ENCODE measurements at regions not wholly inside any gene's neighbourhood (a gene's known extent, or its start where the extent isn't known, plus 50 kb on each side); places are given as distances from the start of the nearest gene placed in this dataset.
"Not testable (repeated sequence)": the region's sequence is repeated elsewhere in the genome, so short reads cannot be mapped to it uniquely, and the experiment has no call there.

DNA sequence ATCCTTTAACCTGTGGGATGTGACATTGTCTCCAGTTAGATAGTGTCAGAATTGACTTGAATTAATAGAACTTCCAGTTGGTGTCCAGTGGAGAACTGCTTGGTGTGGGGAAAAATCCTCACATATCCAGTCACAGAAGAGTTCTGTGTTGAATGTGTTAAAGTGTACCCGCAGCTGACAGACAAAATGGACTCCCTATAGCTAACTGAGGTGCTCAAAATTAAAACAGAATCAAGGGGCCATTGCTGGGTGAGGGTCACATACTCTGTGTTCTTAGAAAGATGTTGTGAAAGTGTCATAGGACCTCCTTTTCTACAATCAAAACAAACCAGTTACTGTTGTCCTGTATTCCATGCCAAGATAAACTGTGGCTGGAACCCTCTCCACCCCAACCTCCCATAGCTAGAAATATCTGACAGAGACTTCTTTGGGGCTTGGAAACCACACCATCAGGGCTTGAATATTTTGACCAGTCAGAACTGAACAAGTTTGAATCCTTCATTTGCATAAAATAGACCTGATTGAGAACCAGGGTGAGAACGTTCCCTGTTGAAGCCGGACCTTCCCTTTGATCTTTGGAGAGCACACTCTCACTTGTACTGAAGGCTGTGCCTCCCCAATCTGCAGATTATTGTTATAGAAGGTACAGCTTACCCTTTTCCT is 164.0 kb upstream of the ZNF608 start:
- intact Hi-C loops (cut with DNase I) = no loop called here
- Histone ChIP-seq H3K27me3 (no peaks in the 10 kb centered on the region), H3K27ac (no peak overlapping the region), H3K36me3 (replicated peaks in 1 of 2) (no peaks in the 10 kb centered on the region), H3K4me3 (no peak overlapping the region), H3K4me1 (replicated peaks in 1 of 2) (peaks cover 27 to 39% of the 10 kb centered on the region in 2 donors), H3K9me3 (replicated peaks in 1 of 3) (no peaks in the 10 kb centered on the region)
- no peak for DNase-seq
- 92 to 95% (median 93%) methylated on average over 3 of the region's 3 CpGs for WGBS, 4 donors
- TF ChIP-seq, protein P1, sequence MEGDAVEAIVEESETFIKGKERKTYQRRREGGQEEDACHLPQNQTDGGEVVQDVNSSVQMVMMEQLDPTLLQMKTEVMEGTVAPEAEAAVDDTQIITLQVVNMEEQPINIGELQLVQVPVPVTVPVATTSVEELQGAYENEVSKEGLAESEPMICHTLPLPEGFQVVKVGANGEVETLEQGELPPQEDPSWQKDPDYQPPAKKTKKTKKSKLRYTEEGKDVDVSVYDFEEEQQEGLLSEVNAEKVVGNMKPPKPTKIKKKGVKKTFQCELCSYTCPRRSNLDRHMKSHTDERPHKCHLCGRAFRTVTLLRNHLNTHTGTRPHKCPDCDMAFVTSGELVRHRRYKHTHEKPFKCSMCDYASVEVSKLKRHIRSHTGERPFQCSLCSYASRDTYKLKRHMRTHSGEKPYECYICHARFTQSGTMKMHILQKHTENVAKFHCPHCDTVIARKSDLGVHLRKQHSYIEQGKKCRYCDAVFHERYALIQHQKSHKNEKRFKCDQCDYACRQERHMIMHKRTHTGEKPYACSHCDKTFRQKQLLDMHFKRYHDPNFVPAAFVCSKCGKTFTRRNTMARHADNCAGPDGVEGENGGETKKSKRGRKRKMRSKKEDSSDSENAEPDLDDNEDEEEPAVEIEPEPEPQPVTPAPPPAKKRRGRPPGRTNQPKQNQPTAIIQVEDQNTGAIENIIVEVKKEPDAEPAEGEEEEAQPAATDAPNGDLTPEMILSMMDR (IDR thresholded peaks at IDR 0.05) = no peak
- TF ChIP-seq POLR2A (IDR thresholded peaks at IDR 0.05) = no peak

DNA sequence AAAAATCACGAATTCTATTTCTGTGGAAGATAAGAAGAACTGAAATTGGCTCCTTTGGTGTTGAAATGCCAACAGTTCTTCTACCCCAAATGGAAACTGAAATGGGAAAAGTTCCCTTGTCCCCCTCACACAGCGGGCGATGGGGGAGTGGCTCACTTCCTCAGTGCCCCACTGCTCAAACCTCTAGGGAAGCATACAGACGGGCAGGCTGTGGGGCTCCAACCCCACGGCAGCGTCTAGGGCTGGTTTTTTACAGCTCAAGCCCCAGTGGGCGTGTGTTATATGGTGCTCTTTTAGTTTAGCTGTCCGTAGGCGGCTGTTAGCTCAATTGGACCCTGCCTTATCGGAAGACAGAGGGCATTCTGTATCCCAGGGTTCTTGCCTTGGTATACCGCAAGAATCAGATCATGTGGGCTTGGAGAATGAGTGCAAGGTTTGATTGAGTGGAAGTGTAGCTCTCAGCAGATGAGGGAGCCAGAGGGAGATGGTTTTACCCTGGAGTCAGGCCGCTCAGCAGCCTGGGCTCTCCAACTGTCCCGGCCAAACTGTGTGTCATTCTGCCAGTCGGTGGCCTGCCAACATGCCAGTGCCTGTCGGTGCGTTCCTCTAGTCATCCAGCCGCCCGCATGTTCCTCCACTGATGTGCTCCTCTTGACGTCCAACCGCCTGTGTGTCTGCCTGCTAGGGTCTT is 166.3 kb upstream of the ZNF608 start:
- no peak overlapping the region for H3K4me3 ChIP-seq
- 89 to 95% (median 91%) methylated on average over 15 to 20 of the region's 20 CpGs for WGBS, 4 donors
- H3K27ac ChIP-seq = no peak overlapping the region
- TF ChIP-seq, protein P1 (IDR thresholded peaks at IDR 0.05) = no peak
- TF ChIP-seq POLR2A (IDR thresholded peaks at IDR 0.05) = no peak
- no peaks in the 10 kb centered on the region for H3K27me3 ChIP-seq
- H3K9me3 ChIP-seq (replicated peaks in 1 of 3) = no peaks in the 10 kb centered on the region
- peaks cover 12 to 18% of the 10 kb centered on the region in 2 donors for H3K4me1 ChIP-seq (replicated peaks in 1 of 2)
- intact Hi-C loops (cut with DNase I) = no loop called here
- no peak for DNase-seq
- no peaks in the 10 kb centered on the region for H3K36me3 ChIP-seq (replicated peaks in 1 of 2)

DNA sequence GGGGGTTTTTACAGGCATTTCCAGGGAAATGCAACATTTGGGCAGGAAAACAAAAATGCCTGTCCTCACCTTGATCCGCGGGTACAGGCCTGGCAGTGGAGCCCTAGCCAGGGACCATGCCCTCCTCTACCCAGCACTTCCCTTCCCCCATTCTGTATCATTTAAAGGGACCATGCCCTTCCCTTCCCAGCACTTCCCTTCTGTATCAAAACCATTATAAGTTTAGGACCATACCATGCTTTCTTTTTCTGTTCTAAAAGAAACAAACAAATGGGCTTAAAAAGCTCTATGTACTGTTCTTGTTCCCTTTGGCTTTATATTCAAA is 166.9 kb upstream of the ZNF608 start:
- Histone ChIP-seq H3K4me1 (replicated peaks in 1 of 2) (peaks cover 8 to 14% of the 10 kb centered on the region in 2 donors), H3K4me3 (no peak overlapping the region), H3K27ac (no peak overlapping the region), H3K36me3 (replicated peaks in 1 of 2) (no peaks in the 10 kb centered on the region), H3K27me3 (no peaks in the 10 kb centered on the region), H3K9me3 (replicated peaks in 1 of 3) (no peaks in the 10 kb centered on the region)
- TF ChIP-seq, protein P1 (IDR thresholded peaks at IDR 0.05) = no peak
- no peak for TF ChIP-seq POLR2A (IDR thresholded peaks at IDR 0.05)
- 77 to 83% (median 80%) methylated on average over 2 of the region's 2 CpGs for whole genome bisulfite sequencing, 4 donors
- intact Hi-C loops (cut with DNase I) = no loop called here
- no peak for DNase-seq

DNA sequence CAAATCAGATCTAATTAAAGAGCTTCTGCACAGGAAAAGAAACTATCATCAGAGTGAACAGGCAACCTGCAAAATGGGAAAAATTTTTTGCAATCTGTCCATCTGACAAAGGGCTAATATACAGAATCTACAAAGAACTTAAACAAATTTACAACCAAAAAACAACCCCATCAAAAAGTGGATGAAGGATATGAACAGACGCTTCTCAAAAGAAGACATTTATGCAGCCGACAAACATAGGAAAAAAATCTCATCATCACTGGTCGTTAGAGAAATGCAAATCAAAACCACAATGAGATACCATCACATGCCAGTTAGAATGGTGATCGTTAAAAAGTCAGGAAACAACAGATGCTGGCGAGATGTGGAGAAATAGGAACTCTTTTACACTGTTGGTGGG is 169.9 kb upstream of the ZNF608 start:
- H3K27ac ChIP-seq; H3K4me1 ChIP-seq (replicated peaks in 1 of 2); H3K9me3 ChIP-seq (replicated peaks in 1 of 3); H3K27me3 ChIP-seq; H3K4me3 ChIP-seq; DNase-seq; H3K36me3 ChIP-seq (replicated peaks in 1 of 2); intact Hi-C loops (cut with DNase I): not testable (repeated sequence)
- 60 to 69% (median 65%) methylated on average over 5 of the region's 5 CpGs for WGBS, 4 donors

DNA sequence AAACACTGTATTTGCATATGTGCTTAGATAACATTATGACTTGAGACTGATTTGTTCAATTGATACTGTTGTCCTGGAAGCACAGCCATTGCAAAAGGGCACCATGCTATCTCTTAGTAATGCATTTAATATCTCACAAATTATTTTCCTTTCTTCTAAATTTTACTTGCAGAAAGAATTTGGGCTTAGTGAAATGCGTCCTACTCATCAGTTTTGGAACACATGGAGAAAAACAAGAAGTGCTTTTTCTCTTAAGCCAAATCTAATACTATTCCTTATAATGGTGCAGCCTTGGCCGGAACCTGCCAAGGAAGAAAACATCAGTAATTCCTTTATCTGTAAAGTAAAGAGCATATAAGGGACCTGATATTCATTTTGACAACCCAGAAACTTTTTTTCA is 172.2 kb upstream of the ZNF608 start:
- TF ChIP-seq POLR2A (IDR thresholded peaks at IDR 0.05) = no peak
- TF ChIP-seq, protein P1 (IDR thresholded peaks at IDR 0.05) = no peak
- intact Hi-C loops (cut with DNase I) = no loop called here
- H3K4me3 ChIP-seq = no peak overlapping the region
- H3K9me3 ChIP-seq (replicated peaks in 1 of 3) = no peaks in the 10 kb centered on the region
- H3K27ac ChIP-seq = no peak overlapping the region
- no peaks in the 10 kb centered on the region for H3K27me3 ChIP-seq
- 80 to 83% (median 82%) methylated on average over 2 of the region's 2 CpGs for WGBS, 4 donors
- H3K36me3 ChIP-seq (replicated peaks in 1 of 2) = no peaks in the 10 kb centered on the region
- H3K4me1 ChIP-seq (replicated peaks in 1 of 2) = peaks cover 0 to 14% of the 10 kb centered on the region in 2 donors
- DNase-seq = no peak
